ENCODE measurements at regions not wholly inside any gene's neighbourhood (a gene's known extent, or its start where the extent isn't known, plus 50 kb on each side); places are given as distances from the start of the nearest gene placed in this dataset.

DNA sequence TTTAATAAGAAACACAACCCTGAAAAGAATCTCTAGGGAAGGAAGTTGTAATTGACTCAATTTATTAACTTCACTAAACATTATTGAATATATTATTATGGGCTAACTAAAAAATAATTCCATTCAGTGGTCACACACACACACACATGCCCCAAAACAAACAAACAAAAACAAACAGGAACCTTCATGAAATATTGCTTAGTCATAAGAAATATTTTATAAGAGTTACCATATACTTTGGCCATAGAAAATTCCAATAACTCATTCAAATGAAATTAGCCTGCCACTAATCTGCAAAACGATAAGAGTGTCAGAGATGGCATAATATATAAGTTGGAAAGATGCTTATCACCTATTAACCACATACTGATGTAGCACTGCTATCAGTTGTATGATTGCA, 268.4 kb upstream of the AMIGO2 start:
- no peak overlapping the region for H2BK15ac ChIP-seq (ENCODE audit: low read depth, low read length)
- dilution Hi-C loops (cut with HindIII; ENCODE audit: low sequenced_read_pairs, unreplicated experiment), result no loop called here

More for the DNA sequence above, 268.4 kb upstream of the AMIGO2 start:
- Histone ChIP-seq H2AK5ac (ENCODE audit: low read depth, low read length) (no peak overlapping the region), H2AFZ (replicated peaks; ENCODE audit: low read length, poor library complexity) (no peak overlapping the region), H3K9me1 (ENCODE audit: insufficient read depth, low read length) (no peaks in the 10 kb centered on the region), H4K8ac (ENCODE audit: low read depth in 2 of 2, low read length in 2 of 2) (no peak overlapping the region), H2BK5ac (ENCODE audit: low read depth, low read length, poor library complexity, severe bottlenecking) (no peak overlapping the region), H3K4me1 (ENCODE audit: control insufficient read depth, insufficient read depth, low read length) (peaks cover 2% of the 10 kb centered on the region), H3K79me1 (ENCODE audit: low read depth in 1 of 2, low read length in 2 of 2) (no peaks in the 10 kb centered on the region), H2BK20ac (ENCODE audit: low read depth, low read length) (no peak overlapping the region), H3K9me3 (ENCODE audit: control insufficient read depth, insufficient read depth, low read length) (no peaks in the 10 kb centered on the region), H3K36me3 (ENCODE audit: control insufficient read depth, insufficient read depth, low read length) (no peaks in the 10 kb centered on the region), H3K27me3 (ENCODE audit: control insufficient read depth, insufficient read depth, low read length) (no peaks in the 10 kb centered on the region), H2AK9ac (replicated peaks; ENCODE audit: low read depth, low read length, poor library complexity) (no peak overlapping the region), H4K91ac (ENCODE audit: insufficient read depth, low read depth, low read length) (no peak overlapping the region), H3K9ac (ENCODE audit: low read depth, low read length) (no peak overlapping the region), H3K23ac (ENCODE audit: low read depth, low read length) (no peak overlapping the region), H3K4ac (ENCODE audit: low read depth, low read length) (no peak overlapping the region), H4K5ac (ENCODE audit: low read depth, low read length) (no peak overlapping the region), H3K56ac (ENCODE audit: extremely low read depth, insufficient read depth, low read length) (no peak overlapping the region), H3K18ac (ENCODE audit: low read depth, low read length) (no peak overlapping the region), H3K14ac (replicated peaks; ENCODE audit: low read depth, low read length) (no peak overlapping the region), H4K20me1 (ENCODE audit: insufficient read depth, low read length) (no peaks in the 10 kb centered on the region), H3K4me3 (ENCODE audit: insufficient read depth, low read depth, low read length) (no peak overlapping the region), H3K4me2 (ENCODE audit: low read depth, low read length) (no peak overlapping the region), H3K27ac (ENCODE audit: insufficient read depth, low read length) (no peak overlapping the region), H2BK120ac (ENCODE audit: low read depth, low read length) (no peak overlapping the region)
- ChIA-PET CTCF (no interaction called here), POLR2A (ENCODE audit: unreplicated experiment) (no interaction called here)
- DNase-seq (no peak), ATAC-seq (ENCODE audit: low read depth) (no peak)
- intact Hi-C loops (cut with micrococcal nuclease) (no loop called here), in situ Hi-C loops (cut with MboI; ENCODE audit: low sequenced_read_pairs) (no loop called here)
- TF ChIP-seq CEBPB (IDR thresholded peaks at IDR 0.05; ENCODE audit: low read depth, low read length) (no peak), RAD21 (IDR thresholded peaks at IDR 0.05; ENCODE audit: low read length) (no peak)
- WGBS, 2 experiments (ENCODE audit: extremely low coverage in 2 of 2, insufficient read length in 1 of 2), result no CpG with 5 or more reads among the region's 1 CpG
- no TSS peak for BruUV-seq (replicated peaks)
